WERI-Rb-1 (cell line): ENCODE measurements at regions not wholly inside any gene's neighbourhood (a gene's known extent, or its start where the extent isn't known, plus 50 kb on each side); places are given as distances from the start of the nearest gene placed in this dataset.

Source experiments
- DNase-seq: peaks from one replicate; pipeline ENCODE4 v3.0.0-alpha.2; 2020
- H3K27ac ChIP-seq: fragments of 250-450 bp; sonication (Bioruptor Pico); 2 replicates; pipeline ENCODE4 v1.5.1; 2020; ENCODE audit warnings: mild to moderate bottlenecking, moderate library complexity
- H3K27me3 ChIP-seq: fragments of 250-450 bp; sonication (Bioruptor Pico); 2 replicates; pipeline ENCODE4 v1.5.1; 2021; ENCODE audit warnings: mild to moderate bottlenecking, low read depth, moderate library complexity; ENCODE audit not compliant: insufficient read depth, severe bottlenecking
- H3K36me3 ChIP-seq: fragments of 250-450 bp; sonication (Bioruptor Pico); 2 replicates; pipeline ENCODE4 v1.5.1; 2020; ENCODE audit warnings: mild to moderate bottlenecking, moderate library complexity
- H3K4me3 ChIP-seq: 2 replicates; pipeline ENCODE4 v1.5.1; 2011; ENCODE audit warnings: low read depth, mild to moderate bottlenecking, control low read depth, low read length
- H3K9me3 ChIP-seq: fragments of 250-450 bp; sonication (Bioruptor Pico); 2 replicates; pipeline ENCODE4 v1.5.1; 2021; ENCODE audit warnings: mild to moderate bottlenecking, moderate library complexity; ENCODE audit not compliant: severe bottlenecking
- CTCF ChIP-seq: IDR thresholded peaks from 2 replicates; pipeline ENCODE4 v1.5.1; 2011; ENCODE audit warnings: low read depth, mild to moderate bottlenecking, control low read depth, inconsistent platforms, low read length

- Histone ChIP-seq H3K4me3 (no peak overlapping the region), H3K36me3 (no peaks in the 10 kb centered on the region), H3K9me3 (no peaks in the 10 kb centered on the region), H3K27ac (no peak overlapping the region), H3K27me3 (peaks cover 66% of the 10 kb centered on the region)
- TF ChIP-seq CTCF, result no peak
- DNase-seq, result no peak
Measured at GRCh38 chrX:16005917-16006316, 117.4 kb upstream of the GRPR start.

- H3K27me3 ChIP-seq, result peaks cover 60% of the 10 kb centered on the region
- no peak overlapping the region for H3K4me3 ChIP-seq
- no peak overlapping the region for H3K27ac ChIP-seq
- H3K9me3 ChIP-seq, result no peaks in the 10 kb centered on the region
- DNase-seq, result no peak
- H3K36me3 ChIP-seq, result no peaks in the 10 kb centered on the region
- TF ChIP-seq CTCF, result no peak
Measured at GRCh38 chrX:16002185-16002584, 121.2 kb upstream of the GRPR start.

- no peak for TF ChIP-seq CTCF
- no peak for DNase-seq
- Histone ChIP-seq H3K4me3 (no peak overlapping the region), H3K36me3 (no peaks in the 10 kb centered on the region), H3K9me3 (no peaks in the 10 kb centered on the region), H3K27ac (no peak overlapping the region), H3K27me3 (peaks cover 50% of the 10 kb centered on the region)
Measured at GRCh38 chrX:15998350-15998749, 125.0 kb upstream of the GRPR start.

GRCh38 chrX:15989716-15990115 lies 133.6 kb upstream of the GRPR start:
- H3K4me3 ChIP-seq, result no peak overlapping the region
- TF ChIP-seq CTCF, result no peak
- no peak for DNase-seq
- peaks cover 26% of the 10 kb centered on the region for H3K27me3 ChIP-seq
- no peak overlapping the region for H3K27ac ChIP-seq
- H3K36me3 ChIP-seq, result no peaks in the 10 kb centered on the region
- no peaks in the 10 kb centered on the region for H3K9me3 ChIP-seq

GRCh38 chrX:15988661-15989603 lies 134.3 kb upstream of the AP1S2 start:
- no peak for DNase-seq
- no peak for TF ChIP-seq CTCF
- H3K9me3 ChIP-seq, result no peaks in the 10 kb centered on the region
- H3K36me3 ChIP-seq, result no peaks in the 10 kb centered on the region
- H3K27ac ChIP-seq, result no peak overlapping the region
- peaks cover 32% of the 10 kb centered on the region for H3K27me3 ChIP-seq
- no peak overlapping the region for H3K4me3 ChIP-seq
